ENCODE measurements at regions not wholly inside any gene's neighbourhood (a gene's known extent, or its start where the extent isn't known, plus 50 kb on each side); places are given as distances from the start of the nearest gene placed in this dataset.

- Histone ChIP-seq H3K79me2 (ENCODE audit: control insufficient read depth, insufficient read depth, low read length) (no peaks in the 10 kb centered on the region), H3K9me3 (ENCODE audit: control insufficient read depth, insufficient read depth, low read depth, low read length) (no peaks in the 10 kb centered on the region), H3K36me3 (ENCODE audit: control insufficient read depth, insufficient read depth, low read length) (no peaks in the 10 kb centered on the region), H3K4me3 (replicated peaks in 1 of 4; ENCODE audit: control extremely low read depth in 1 of 4, insufficient read depth in 1 of 4, low read depth in 3 of 4, low read length in 4 of 4) (no peak overlapping the region), H3K27me3 (ENCODE audit: control insufficient read depth, insufficient read depth, low read length) (no peaks in the 10 kb centered on the region), H3K9ac (ENCODE audit: insufficient read depth, low read length) (no peak overlapping the region), H3K4me1 (ENCODE audit: control insufficient read depth, extremely low read depth, insufficient read depth, low read length) (no peaks in the 10 kb centered on the region), H3K27ac (ENCODE audit: insufficient read depth, low read length) (no peak overlapping the region), H3K4me2 (ENCODE audit: extremely low read depth, insufficient read depth, low read length) (no peak overlapping the region), H2AFZ (ENCODE audit: low read length) (no peak overlapping the region), H4K20me1 (ENCODE audit: control insufficient read depth, extremely low read depth, insufficient read depth, low read length) (no peaks in the 10 kb centered on the region)
- TF ChIP-seq CTCF (conservative IDR thresholded peaks at IDR 0.05 in 1 of 2, IDR thresholded peaks at IDR 0.05 in 1 of 2; ENCODE audit: low read depth in 1 of 2, low read length in 2 of 2) (no peak), EZH2 (IDR thresholded peaks at IDR 0.05; ENCODE audit: low read length, missing control alignments) (no peak)
- no peak for DNase-seq (ENCODE audit: low read depth in 2 of 2)
Measured at GRCh38 chr15:35973029-35973428, 427.1 kb upstream of the DPH6 start.

GRCh38 chr15:35974052-35974451 is 428.1 kb upstream of the DPH6 start:
- Histone ChIP-seq H3K9me3 (ENCODE audit: control insufficient read depth, insufficient read depth, low read depth, low read length) (no peaks in the 10 kb centered on the region), H2AFZ (ENCODE audit: low read length) (no peak overlapping the region), H3K27me3 (ENCODE audit: control insufficient read depth, insufficient read depth, low read length) (no peaks in the 10 kb centered on the region), H3K36me3 (ENCODE audit: control insufficient read depth, insufficient read depth, low read length) (no peaks in the 10 kb centered on the region), H4K20me1 (ENCODE audit: control insufficient read depth, extremely low read depth, insufficient read depth, low read length) (no peaks in the 10 kb centered on the region), H3K4me1 (ENCODE audit: control insufficient read depth, extremely low read depth, insufficient read depth, low read length) (no peaks in the 10 kb centered on the region), H3K27ac (ENCODE audit: insufficient read depth, low read length) (no peak overlapping the region), H3K79me2 (ENCODE audit: control insufficient read depth, insufficient read depth, low read length) (no peaks in the 10 kb centered on the region), H3K9ac (ENCODE audit: insufficient read depth, low read length) (no peak overlapping the region), H3K4me2 (ENCODE audit: extremely low read depth, insufficient read depth, low read length) (no peak overlapping the region), H3K4me3 (replicated peaks in 1 of 4; ENCODE audit: control extremely low read depth in 1 of 4, insufficient read depth in 1 of 4, low read depth in 3 of 4, low read length in 4 of 4) (no peak overlapping the region)
- TF ChIP-seq CTCF (conservative IDR thresholded peaks at IDR 0.05 in 1 of 2, IDR thresholded peaks at IDR 0.05 in 1 of 2; ENCODE audit: low read depth in 1 of 2, low read length in 2 of 2) (no peak), EZH2 (IDR thresholded peaks at IDR 0.05; ENCODE audit: low read length, missing control alignments) (no peak)
- no peak for DNase-seq (ENCODE audit: low read depth in 2 of 2)

- no peaks in the 10 kb centered on the region for H3K27me3 ChIP-seq (ENCODE audit: control insufficient read depth, insufficient read depth, low read length)
Measured at GRCh38 chr15:35975941-35976340, 430.0 kb upstream of the DPH6 start.

More at GRCh38 chr15:35975941-35976340, 430.0 kb upstream of the DPH6 start:
- no peaks in the 10 kb centered on the region for H3K9me3 ChIP-seq (ENCODE audit: control insufficient read depth, insufficient read depth, low read depth, low read length)
- no peaks in the 10 kb centered on the region for H3K79me2 ChIP-seq (ENCODE audit: control insufficient read depth, insufficient read depth, low read length)
- no peaks in the 10 kb centered on the region for H4K20me1 ChIP-seq (ENCODE audit: control insufficient read depth, extremely low read depth, insufficient read depth, low read length)
- no peak for DNase-seq (ENCODE audit: low read depth in 2 of 2)
- no peak for TF ChIP-seq EZH2 (IDR thresholded peaks at IDR 0.05; ENCODE audit: low read length, missing control alignments)
- TF ChIP-seq CTCF (conservative IDR thresholded peaks at IDR 0.05 in 1 of 2, IDR thresholded peaks at IDR 0.05 in 1 of 2; ENCODE audit: low read depth in 1 of 2, low read length in 2 of 2): no peak
- H3K27ac ChIP-seq (ENCODE audit: insufficient read depth, low read length): no peak overlapping the region
- no peak overlapping the region for H3K4me3 ChIP-seq (replicated peaks in 1 of 4; ENCODE audit: control extremely low read depth in 1 of 4, insufficient read depth in 1 of 4, low read depth in 3 of 4, low read length in 4 of 4)
- no peak overlapping the region for H3K4me2 ChIP-seq (ENCODE audit: extremely low read depth, insufficient read depth, low read length)
- no peaks in the 10 kb centered on the region for H3K36me3 ChIP-seq (ENCODE audit: control insufficient read depth, insufficient read depth, low read length)
- H3K4me1 ChIP-seq (ENCODE audit: control insufficient read depth, extremely low read depth, insufficient read depth, low read length): no peaks in the 10 kb centered on the region
- H2AFZ ChIP-seq (ENCODE audit: low read length): no peak overlapping the region
- H3K9ac ChIP-seq (ENCODE audit: insufficient read depth, low read length): no peak overlapping the region
